HepG2 (cell line): ENCODE measurements at regions not wholly inside any gene's neighbourhood (a gene's known extent, or its start where the extent isn't known, plus 50 kb on each side); places are given as distances from the start of the nearest gene placed in this dataset.

Source experiments
- ATAC-seq: fragments of 200-7000 bp; cut with Tn5 transposase; 3 replicates; pipeline ENCODE4 v1.9.1; 2020; ENCODE audit warnings: mild to moderate bottlenecking, moderate library complexity
- BruUV-seq: library from RNA; stranded (reverse); fragments of 400-500 nt; replicated peaks from 2 replicates; lab custom pipeline; 2021; lab: Mats Ljungman, UMichigan
- CTCF ChIA-PET: fragments of 300-600 bp; formaldehyde crosslinking; extraction: SDS; loops from one replicate; lab custom pipeline; 2021; ENCODE audit warnings: low total read pairs, inconsistent platforms, low intra/inter-chr PET ratio; lab: Yijun Ruan, JAX
- POLR2A ChIA-PET: fragments of 350-600 bp; sonication (Branson Sonifier 250); formaldehyde crosslinking; loops from one replicate; lab custom pipeline; 2020; ENCODE audit warnings: antibody characterized with exemption, inconsistent platforms; lab: Yijun Ruan, JAX
- DNase-seq: peaks from one replicate; pipeline ENCODE4 v3.0.0-alpha.2; 2015; ENCODE audit warnings: low spot score
- FAIRE-seq: peaks from 3 replicates; lab custom pipeline; 2011; peaks lifted over from hg19 to GRCh38; lab: Jason Lieb, UNC
- H2AFZ ChIP-seq: one replicate; pipeline ENCODE4 v1.6.1; 2011; ENCODE audit warnings: low read length, inconsistent platforms
- H3K27ac ChIP-seq: fragments of 300-600 bp; 3 replicates; pipeline ENCODE4 v1.8.0; 2011; ENCODE audit warnings: mixed run types, mild to moderate bottlenecking, mixed read lengths, low read length, inconsistent platforms; ENCODE audit not compliant: insufficient read depth; ENCODE audit errors: extremely low read length
- H3K27me3 ChIP-seq, 2 experiments: fragments of 200-600 bp in 1 of 2; 2 replicates in 1 of 2; 3 replicates in 1 of 2; pipeline versions ENCODE4 v1.6.0 to v1.8.0; 2011; ENCODE audit warnings: low read length in 2 of 2, mild to moderate bottlenecking in 2 of 2, moderate library complexity in 2 of 2, inconsistent platforms in 1 of 2; ENCODE audit not compliant: insufficient read depth in 2 of 2, control insufficient read depth in 1 of 2
- H3K36me3 ChIP-seq, 2 experiments: fragments of 200-600 bp in 1 of 2; replicated peaks in 1 of 2; 2 replicates in 1 of 2; 3 replicates in 1 of 2; pipeline versions ENCODE4 v1.5.1 to v1.8.0; 2011; ENCODE audit warnings: low read length in 2 of 2, inconsistent platforms in 1 of 2; ENCODE audit not compliant: insufficient read depth in 2 of 2, control insufficient read depth in 1 of 2
- H3K4me1 ChIP-seq: 2 replicates; pipeline ENCODE4 v1.5.1; 2012; ENCODE audit warnings: low read length, inconsistent platforms; ENCODE audit not compliant: insufficient read depth
- H3K4me2 ChIP-seq: 2 replicates; pipeline ENCODE4 v1.6.0; 2011; ENCODE audit warnings: low read depth, low read length, inconsistent platforms
- H3K4me3 ChIP-seq, 3 experiments: fragments of 200-600 bp in 1 of 3; sonication (generic), shearing (Covaris generic) in 1 of 3; replicated peaks in 1 of 3; 2 replicates each; pipeline ENCODE4 v1.5.1; 2011 to 2016; ENCODE audit warnings: low read length in 3 of 3, inconsistent platforms in 2 of 3, low read depth in 2 of 3, mild to moderate bottlenecking in 2 of 3, control low read depth in 1 of 3, mixed read lengths in 1 of 3; ENCODE audit not compliant: insufficient read depth in 1 of 3
- H3K79me2 ChIP-seq: one replicate; pipeline ENCODE4 v1.6.1; 2011; ENCODE audit warnings: low read length, inconsistent platforms; ENCODE audit not compliant: insufficient read depth
- H3K9ac ChIP-seq: 2 replicates; pipeline ENCODE4 v1.6.0; 2011; ENCODE audit warnings: mild to moderate bottlenecking, low read depth, low read length, inconsistent platforms; ENCODE audit not compliant: insufficient read depth
- H3K9me3 ChIP-seq: 2 replicates; pipeline ENCODE4 v1.5.1; 2012; ENCODE audit warnings: mild to moderate bottlenecking, low read length
- H4K20me1 ChIP-seq: 2 replicates; pipeline ENCODE4 v1.6.0; 2011; ENCODE audit warnings: inconsistent platforms, mild to moderate bottlenecking, low read length, moderate library complexity; ENCODE audit not compliant: insufficient read depth
- HMG20A ChIP-seq: IDR thresholded peaks from 2 replicates; pipeline ENCODE4 v1.6.1; 2016; ENCODE audit warnings: borderline replicate concordance
- IRF1 ChIP-seq: sonication (generic); formaldehyde crosslinking; IDR thresholded peaks from 2 replicates; pipeline ENCODE4 v1.4.0; 2020; ENCODE audit warnings: low read depth, mild to moderate bottlenecking, missing genetic modification reagents
- SSRP1 ChIP-seq: IDR thresholded peaks from 2 replicates; pipeline ENCODE4 v1.6.1; 2016; ENCODE audit warnings: control low read depth
- SUZ12 ChIP-seq: fragments of 150-350 bp; IDR thresholded peaks from 2 replicates; pipeline ENCODE4 v1.6.1; 2014; ENCODE audit warnings: low read depth, low read length
- TEF ChIP-seq: sonication (generic); formaldehyde crosslinking; IDR thresholded peaks from 2 replicates; pipeline ENCODE4 v1.5.0; 2020; ENCODE audit warnings: missing genetic modification reagents
- TIGD3 ChIP-seq: sonication (generic); formaldehyde crosslinking; IDR thresholded peaks from 2 replicates; pipeline ENCODE4 v1.5.1; 2020; ENCODE audit warnings: mild to moderate bottlenecking, missing genetic modification reagents, borderline replicate concordance
- WGBS: methylation state at CpG from one replicate; pipeline ENCODE4 v1.1.6; 2017; ENCODE audit warnings: low lambda C conversion rate; 5-methylcytosine and 5-hydroxymethylcytosine counted together
- in situ Hi-C: cut with HindIII; loops from 2 replicates; pipeline ENCODE4 v1.10.0; 2017; ENCODE audit warnings: low pct_unique_long_range_greater_than_20kb; ENCODE audit not compliant: extremely low pct_ligation_motif_present
- intact Hi-C: fragments of 100-400 bp; cut with micrococcal nuclease; formaldehyde crosslinking; loops from one replicate; pipeline ENCODE4 v1.10.0; 2022; ENCODE audit not compliant: unreplicated experiment

- H3K27ac ChIP-seq = no peak overlapping the region
- ATAC-seq = no peak
- POLR2A ChIA-PET = no interaction called here
- WGBS = 17% methylated on average over 3 of the region's 3 CpGs
- TF ChIP-seq TIGD3 (CRISPR knock-in tag) (no peak), SUZ12 (no peak), TEF (no peak), HMG20A (CRISPR knock-in tag) (no peak), SSRP1 (CRISPR knock-in tag) (no peak), IRF1 (CRISPR knock-in tag) (no peak)
- TF ChIP-seq, all 625 proteins: peak for 0
- no peak for DNase-seq
- no peak for FAIRE-seq
- CTCF ChIA-PET = no interaction called here
- H3K9me3 ChIP-seq = peaks cover 31% of the 10 kb centered on the region
- no TSS peak for BruUV-seq
- H3K4me3 ChIP-seq = no peak overlapping the region
- no peaks in the 10 kb centered on the region for H3K36me3 ChIP-seq
- H2AFZ ChIP-seq = no peak overlapping the region
- no peaks in the 10 kb centered on the region for H3K27me3 ChIP-seq
- no peaks in the 10 kb centered on the region for H4K20me1 ChIP-seq
- no peak overlapping the region for H3K4me2 ChIP-seq
- intact Hi-C loops (no loop called here), in situ Hi-C loops (no loop called here)
- H3K9ac ChIP-seq = no peak overlapping the region
- H3K4me1 ChIP-seq = no peaks in the 10 kb centered on the region
- no peaks in the 10 kb centered on the region for H3K79me2 ChIP-seq
These were observed 391.9 kb downstream of the RND3 start for GRCh38 chr2:150095361-150096095.
